NCI-H187 (cell line): ENCODE measurements at regions not wholly inside any gene's neighbourhood (a gene's known extent, or its start where the extent isn't known, plus 50 kb on each side); places are given as distances from the start of the nearest gene placed in this dataset.
"Not testable (repeated sequence)": the region's sequence is repeated elsewhere in the genome, so short reads cannot be mapped to it uniquely, and the experiment has no call there.

ENCODE experiments used
- DNase-seq, 2 experiments: peaks; one replicate each; lab custom pipeline; 2025; lab: John Stamatoyannopoulos, UW

DNA sequence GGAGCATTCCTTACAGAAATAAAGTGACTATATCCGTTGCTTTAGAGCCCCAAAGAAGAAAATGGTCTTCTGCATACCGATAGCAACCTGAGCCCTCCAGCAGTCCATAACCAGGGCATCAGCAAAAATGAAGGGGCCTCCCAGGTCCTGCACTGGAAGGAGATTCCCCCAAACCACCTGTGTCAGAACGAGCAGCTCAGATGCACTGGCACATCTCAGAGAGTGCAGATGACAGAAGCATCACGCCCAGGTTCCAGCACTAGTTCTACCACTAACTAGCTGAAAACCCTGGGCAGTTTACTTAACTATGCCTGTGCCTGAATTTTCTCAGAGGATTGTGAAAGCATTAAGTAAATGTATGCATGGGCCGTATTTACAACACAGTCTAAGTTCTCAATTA, 466.7 kb upstream of the MYT1L start:
- no peak for DNase-seq

DNA sequence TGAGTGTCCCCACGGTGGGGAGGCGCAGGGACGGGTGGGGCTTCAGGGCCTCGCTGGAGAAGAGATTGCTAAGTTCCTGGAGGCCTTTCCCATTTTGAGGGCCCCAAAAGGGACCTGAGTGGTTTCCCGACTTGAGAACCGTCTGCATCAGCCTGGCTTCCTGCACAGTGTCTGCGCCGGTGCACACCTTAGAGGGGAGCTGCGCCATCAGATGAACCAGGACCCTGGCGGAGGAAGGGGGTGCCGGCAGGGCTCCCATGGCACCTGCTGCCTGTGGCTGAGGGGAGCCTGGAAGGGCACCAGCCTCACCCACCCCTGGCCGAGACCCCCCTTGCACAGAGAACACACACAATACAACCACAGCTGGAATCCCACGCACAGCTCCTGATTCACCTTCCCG, 465.1 kb upstream of the MYT1L start:
- no peak for DNase-seq

DNA sequence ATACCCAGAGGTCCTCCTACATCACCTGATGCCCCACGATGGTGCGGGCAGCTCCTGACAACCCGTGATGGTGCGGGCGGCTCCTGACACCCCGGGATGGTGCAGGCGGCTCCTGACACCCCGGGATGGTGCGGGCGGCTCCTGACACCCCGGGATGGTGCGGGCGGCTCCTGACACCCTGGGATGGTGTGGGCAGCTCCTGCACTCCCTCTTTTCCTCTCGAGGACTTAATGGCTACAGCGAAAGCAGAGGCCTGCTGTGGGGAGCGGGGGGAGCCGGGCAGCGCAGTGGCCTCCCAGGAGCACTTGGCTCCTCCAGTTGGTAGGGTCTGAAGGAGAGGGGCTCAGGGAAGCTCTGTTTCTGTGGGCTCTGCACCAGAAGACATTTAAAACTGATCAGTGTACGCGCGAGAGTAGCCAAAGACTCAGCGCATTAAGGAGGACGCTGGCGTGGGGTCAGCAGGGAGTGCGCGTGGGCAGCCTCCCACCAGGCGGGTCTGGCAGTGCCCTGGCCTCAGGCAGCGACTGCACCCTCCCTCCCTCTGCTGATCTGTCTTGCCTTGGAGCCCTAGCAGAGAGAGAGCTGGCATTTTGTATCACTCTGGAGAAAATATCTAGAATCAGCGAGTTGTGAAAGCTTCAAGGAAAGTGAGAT, 464.5 kb upstream of the MYT1L start:
- DNase-seq = no peak

DNA sequence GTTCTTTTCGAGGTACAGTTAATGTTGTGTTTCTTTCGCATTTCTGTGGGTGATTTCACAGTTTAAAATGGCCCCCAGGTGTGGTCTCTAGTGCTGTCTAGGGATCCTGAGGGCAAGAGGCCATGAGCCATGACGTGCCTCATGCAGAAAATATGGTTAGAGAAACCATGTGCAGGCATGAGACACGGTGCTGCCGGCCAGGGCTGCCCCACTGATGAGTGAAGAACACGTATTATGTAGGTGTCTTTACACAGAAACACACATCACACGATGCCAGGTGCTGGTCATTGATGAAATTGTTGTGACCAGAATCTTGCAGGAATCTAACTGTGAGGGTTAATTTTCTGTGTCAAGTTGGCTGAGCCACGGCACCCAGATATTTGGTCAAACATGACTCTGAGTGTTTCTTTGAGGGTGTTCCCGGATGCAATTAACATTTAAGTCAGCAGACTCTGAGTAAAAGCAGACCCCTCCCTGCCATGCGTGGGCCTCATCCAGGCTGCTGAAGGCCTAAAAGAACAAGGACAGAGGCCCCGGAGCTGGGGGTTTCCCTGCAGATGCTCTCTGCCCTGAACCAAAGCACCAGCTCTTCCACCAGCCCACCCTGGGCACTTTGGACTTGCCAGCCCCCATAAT, 463.0 kb upstream of the MYT1L start:
- no peak for DNase-seq

- DNase-seq = no peak
Measured at GRCh38 chr2:2793514-2793913, 462.4 kb upstream of the MYT1L start.

DNA sequence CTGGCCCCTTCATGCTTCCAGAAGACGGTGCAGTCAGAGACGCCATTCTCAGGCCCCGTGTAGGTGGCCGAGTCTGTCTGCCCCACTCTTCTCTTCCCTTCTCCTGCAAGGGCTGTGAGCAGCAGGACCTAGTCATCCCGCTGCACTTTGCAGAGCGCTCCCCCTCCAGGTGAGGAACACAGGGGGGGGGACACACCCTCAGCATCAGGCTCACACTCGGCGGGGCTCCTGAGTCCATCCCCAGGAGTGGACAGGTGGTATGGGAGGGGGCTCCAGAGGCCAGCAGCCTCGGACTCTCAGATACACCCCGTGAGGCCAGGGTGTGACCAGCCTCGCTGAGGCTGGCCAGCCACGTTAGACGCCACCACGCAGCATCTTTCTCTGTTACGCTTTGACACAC, 460.5 kb upstream of the MYT1L start:
- no peak for DNase-seq

DNA sequence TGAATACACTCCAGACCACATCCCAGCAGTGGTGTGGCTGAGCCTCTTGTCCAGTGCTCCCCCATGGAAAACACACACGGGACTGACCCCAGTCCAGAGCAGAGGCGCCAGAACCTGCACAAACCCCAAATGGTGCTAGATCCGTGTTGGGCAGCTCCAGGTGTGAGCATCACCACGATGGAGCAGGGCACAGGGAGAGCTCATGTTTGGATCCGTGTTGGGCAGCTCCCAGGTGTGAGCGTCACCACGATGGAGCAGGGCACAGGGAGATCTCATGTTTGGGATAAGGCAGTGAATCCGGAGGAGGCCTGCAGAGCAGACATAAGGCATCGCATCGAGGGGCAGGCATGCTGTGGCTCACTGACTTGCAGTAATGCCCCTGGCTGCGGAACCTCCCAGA, 460.0 kb upstream of the MYT1L start:
- DNase-seq = no peak

GRCh38 chr2:2788076-2788475, 457.0 kb upstream of the MYT1L start:
- peak; percentile 66 to 82 for DNase-seq

DNA sequence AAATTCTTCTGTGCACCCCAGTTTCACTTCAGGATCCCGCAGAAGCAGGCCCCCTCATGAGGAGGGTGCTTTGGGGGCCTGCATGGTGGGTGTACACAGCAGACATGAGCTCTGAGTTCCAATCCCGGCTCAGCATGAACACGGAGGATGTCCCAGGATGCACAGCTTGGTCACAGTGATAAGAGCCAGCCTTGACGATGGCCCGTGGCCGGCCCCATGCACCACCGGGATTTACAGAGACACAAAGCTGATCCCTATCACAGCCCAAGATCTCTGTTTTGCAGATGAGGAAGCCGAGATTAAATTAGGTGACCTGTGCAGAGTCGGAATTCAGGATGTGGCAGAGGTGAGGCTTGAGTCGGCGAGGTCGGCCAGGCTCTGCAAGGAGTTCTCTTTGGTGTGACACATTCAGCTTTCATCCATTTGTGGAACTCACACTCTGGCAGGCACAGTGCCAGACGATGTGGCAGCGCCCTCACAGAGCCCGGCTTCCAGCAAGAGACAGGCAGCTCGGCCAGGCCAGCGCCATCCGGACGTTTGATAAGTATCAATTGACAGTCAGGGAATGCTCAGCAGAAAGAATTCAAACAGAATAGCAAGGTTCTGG, 456.3 kb upstream of the MYT1L start:
- no peak for DNase-seq

GRCh38 chr2:2782007-2782406, 450.9 kb upstream of the MYT1L start:
- DNase-seq = no peak

DNA sequence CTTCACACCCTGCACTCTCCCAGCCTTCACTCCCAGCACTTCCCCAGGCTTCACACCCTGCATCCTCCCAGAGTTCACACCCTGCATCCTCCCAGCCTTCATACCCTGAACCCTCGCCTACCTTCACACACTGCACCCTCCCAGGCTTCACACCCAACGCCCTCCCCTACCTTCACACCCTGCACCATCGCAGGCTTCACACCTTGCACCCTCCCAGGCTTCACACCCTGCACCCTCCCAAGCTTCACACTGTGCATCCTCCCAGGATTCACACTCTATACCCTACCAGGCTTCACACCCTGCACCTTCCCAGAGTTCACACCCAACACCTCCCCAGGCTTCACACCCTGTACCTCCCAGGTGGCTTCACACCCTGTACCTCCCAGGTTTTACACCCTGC, 448.7 kb upstream of the MYT1L start:
- no peak for DNase-seq

DNA sequence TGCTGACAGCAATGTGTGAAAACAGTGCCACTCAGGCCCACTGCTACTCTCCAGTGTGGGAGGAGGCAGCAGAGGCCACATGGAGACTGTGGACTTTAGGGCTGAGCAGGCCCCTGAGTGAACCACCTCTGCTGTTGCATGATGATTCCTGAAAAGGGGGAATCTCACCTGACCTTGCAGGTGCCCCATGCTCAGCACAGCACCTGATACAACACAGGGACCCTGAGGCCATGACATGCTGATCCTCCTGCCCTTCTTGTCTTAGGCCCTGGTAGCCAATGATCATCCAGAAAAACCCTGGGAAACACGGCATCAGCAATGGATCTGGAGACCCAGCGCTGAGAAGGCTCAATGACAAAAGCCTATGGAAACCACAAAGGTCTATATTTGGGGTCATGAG, 446.8 kb upstream of the MYT1L start:
- no peak for DNase-seq

- DNase-seq = no peak
Measured at GRCh38 chr2:2777213-2777612, 446.1 kb upstream of the MYT1L start.

GRCh38 chr2:2775018-2775417, 443.9 kb upstream of the MYT1L start:
- no peak for DNase-seq

DNA sequence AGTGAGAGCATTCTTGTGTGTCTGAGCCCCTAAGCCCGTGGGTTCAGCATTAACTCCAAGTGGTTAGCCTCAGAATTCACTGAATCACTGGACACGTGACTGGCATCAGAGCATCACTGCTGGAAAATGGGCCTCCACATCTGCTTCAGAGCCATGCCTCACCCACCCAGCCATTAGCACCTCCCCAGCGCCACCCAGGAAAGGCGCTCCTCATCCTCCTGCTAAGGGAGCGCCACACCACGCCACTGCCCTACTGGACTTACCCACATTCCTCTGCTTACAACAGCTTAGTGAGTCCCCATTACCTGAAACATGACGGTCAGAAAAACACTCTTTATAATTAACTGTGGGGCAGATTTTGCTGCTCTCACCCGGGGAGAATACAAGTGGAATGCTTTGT, 442.6 kb upstream of the MYT1L start:
- DNase-seq = no peak

GRCh38 chr2:2773080-2773479, 442.0 kb upstream of the MYT1L start:
- not testable (repeated sequence) for DNase-seq

DNA sequence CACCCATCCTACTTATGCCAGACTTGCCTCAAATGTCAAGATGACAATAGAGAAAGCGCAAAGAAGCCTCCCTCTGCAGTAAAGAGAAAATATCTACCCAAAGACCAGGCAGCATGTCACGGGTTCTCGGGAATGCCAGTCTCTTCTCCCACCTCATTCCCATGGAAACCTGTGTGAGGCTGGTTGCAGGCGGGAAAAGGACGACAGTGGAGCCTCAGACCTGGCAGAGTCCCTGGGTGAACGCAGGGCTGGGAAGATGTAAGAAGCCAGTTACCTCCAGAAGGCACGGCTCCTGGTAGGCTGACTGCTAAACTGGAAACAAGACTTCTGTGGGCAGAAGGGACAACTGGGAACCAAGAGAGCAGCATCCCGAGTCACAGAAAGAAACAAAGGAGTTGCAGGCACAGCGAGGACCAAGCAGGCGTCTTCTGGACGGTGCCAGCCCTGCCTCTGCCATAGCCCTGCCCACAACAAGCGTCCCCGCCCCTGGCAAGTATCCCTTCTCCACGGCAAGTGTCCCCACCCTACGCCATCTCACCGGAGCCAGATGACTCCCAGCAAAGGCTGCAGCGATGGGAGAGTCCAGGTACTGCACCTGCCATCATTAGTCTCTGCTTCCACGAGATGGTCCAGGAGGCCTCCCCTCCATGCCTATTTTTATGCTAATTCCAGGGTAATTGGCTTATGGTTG, 440.8 kb upstream of the MYT1L start:
- no peak for DNase-seq

GRCh38 chr2:2769481-2770431, 438.7 kb upstream of the MYT1L start:
- DNase-seq = no peak

DNA sequence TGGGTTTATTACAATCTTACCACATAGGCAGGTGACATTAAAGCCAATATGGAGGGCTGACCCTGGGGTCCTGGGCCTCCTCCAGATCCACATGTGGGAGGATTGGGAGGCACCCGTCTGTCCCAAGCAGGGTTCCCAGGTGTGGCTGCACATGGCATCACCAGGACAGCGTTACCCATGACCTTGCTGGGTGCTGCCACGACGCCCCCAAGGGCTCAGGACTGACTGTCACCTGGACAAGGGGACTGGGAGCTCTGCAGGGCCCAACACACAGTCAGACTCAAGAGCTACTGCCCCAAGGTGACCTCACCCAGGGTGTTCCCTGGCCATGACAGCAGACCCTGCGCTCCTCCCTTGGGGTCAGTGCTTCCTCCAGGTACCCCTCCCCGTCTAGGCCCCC, 437.4 kb upstream of the MYT1L start:
- DNase-seq = no peak

DNA sequence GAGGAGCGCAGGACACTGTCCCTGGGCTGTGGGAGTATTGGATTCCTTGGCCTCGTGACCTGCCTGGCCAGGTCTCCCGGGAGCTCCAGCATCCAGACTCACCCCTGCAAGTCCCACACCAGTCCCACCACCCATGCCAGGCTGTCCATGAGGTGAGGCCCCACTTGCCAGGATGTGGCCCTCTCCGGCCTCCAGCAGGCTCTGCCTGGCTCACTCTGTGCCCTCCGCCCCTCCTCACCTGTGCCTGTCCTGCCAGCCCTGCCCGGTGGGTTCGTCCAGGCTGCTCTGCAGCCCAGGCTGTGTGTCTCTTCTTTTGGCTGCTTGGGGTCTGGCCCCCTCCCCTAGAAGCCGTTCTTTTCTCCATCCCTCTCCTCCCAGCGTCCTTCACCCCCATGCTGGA, 436.8 kb upstream of the MYT1L start:
- no peak for DNase-seq

DNA sequence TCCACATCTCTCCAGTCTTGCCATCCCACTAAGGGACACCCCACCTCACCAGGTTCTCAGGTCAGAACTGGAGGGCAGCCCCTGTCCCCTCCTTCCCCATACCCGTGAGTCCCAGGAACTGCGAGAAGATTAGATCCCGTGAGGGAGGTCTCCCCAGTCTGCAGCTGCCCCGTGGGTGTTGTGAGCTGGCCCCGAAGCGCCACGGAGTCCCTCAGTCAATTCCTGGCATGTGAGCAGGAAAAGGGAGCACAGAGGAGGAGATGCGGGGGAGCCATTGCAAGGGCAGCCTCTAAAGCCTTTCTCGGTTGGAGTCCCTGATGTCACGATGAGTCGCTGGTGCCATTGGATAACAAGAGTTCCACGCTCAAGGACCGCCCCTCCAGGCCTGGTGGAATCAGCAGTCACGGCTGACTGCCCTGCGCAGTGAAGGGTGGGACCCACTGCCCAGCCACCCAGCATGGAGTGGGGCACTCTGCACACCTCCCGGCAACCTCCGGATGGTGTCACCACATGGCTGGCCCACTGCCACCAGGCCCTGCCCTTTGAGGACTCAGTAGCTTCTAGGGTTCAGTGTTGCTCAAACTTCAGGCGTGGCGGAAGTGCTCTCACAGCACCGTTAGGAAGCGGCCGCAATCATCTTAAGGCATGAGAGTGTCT, 434.9 kb upstream of the MYT1L start:
- no peak for DNase-seq
